ENCODE measurements at regions not wholly inside any gene's neighbourhood (a gene's known extent, or its start where the extent isn't known, plus 50 kb on each side); places are given as distances from the start of the nearest gene placed in this dataset.

GRCh38 chr2:5368263-5368662, 323.9 kb upstream of the SOX11 start:
- no peaks in the 10 kb centered on the region for H3K27me3 Mint-ChIP-seq
- no peaks in the 10 kb centered on the region for H3K9me3 Mint-ChIP-seq
- DNase-seq, result no peak
- no peaks in the 10 kb centered on the region for H3K4me1 Mint-ChIP-seq
- CTCF ChIA-PET, result no interaction called here
- no peak overlapping the region for H3K4me3 Mint-ChIP-seq
- no peak overlapping the region for H3K27ac Mint-ChIP-seq
- no peaks in the 10 kb centered on the region for H3K36me3 Mint-ChIP-seq (ENCODE audit: low read depth)
- POLR2A ChIA-PET, result no interaction called here

GRCh38 chr2:5369510-5369909, 322.7 kb upstream of the SOX11 start:
- H3K4me1 Mint-ChIP-seq, result no peaks in the 10 kb centered on the region
- no peak overlapping the region for H3K4me3 Mint-ChIP-seq
- no peaks in the 10 kb centered on the region for H3K36me3 Mint-ChIP-seq (ENCODE audit: low read depth)
- ChIA-PET POLR2A (no interaction called here), CTCF (no interaction called here)
- no peaks in the 10 kb centered on the region for H3K9me3 Mint-ChIP-seq
- no peak overlapping the region for H3K27ac Mint-ChIP-seq
- DNase-seq, result no peak
- no peaks in the 10 kb centered on the region for H3K27me3 Mint-ChIP-seq

- CTCF ChIA-PET, result no interaction called here
- no peaks in the 10 kb centered on the region for H3K36me3 Mint-ChIP-seq (ENCODE audit: low read depth)
- no peaks in the 10 kb centered on the region for H3K4me1 Mint-ChIP-seq
- H3K9me3 Mint-ChIP-seq, result no peaks in the 10 kb centered on the region
- no peak overlapping the region for H3K27ac Mint-ChIP-seq
- H3K4me3 Mint-ChIP-seq, result no peak overlapping the region
- POLR2A ChIA-PET, result no interaction called here
- H3K27me3 Mint-ChIP-seq, result no peaks in the 10 kb centered on the region
- DNase-seq, result no peak
Measured at GRCh38 chr2:5370158-5370557, 322.0 kb upstream of the SOX11 start.

GRCh38 chr2:5372141-5372540, 320.0 kb upstream of the SOX11 start:
- no peaks in the 10 kb centered on the region for H3K27me3 Mint-ChIP-seq
- no peaks in the 10 kb centered on the region for H3K4me1 Mint-ChIP-seq
- H3K4me3 Mint-ChIP-seq, result no peak overlapping the region
- no peaks in the 10 kb centered on the region for H3K9me3 Mint-ChIP-seq
- no peak for DNase-seq
- POLR2A ChIA-PET, result no interaction called here
- no peak overlapping the region for H3K27ac Mint-ChIP-seq
- CTCF ChIA-PET, result no interaction called here
- H3K36me3 Mint-ChIP-seq (ENCODE audit: low read depth), result no peaks in the 10 kb centered on the region

GRCh38 chr2:5373200-5373599, 319.0 kb upstream of the SOX11 start:
- no peaks in the 10 kb centered on the region for H3K36me3 Mint-ChIP-seq (ENCODE audit: low read depth)
- H3K9me3 Mint-ChIP-seq, result no peaks in the 10 kb centered on the region
- POLR2A ChIA-PET, result no interaction called here
- H3K4me1 Mint-ChIP-seq, result no peaks in the 10 kb centered on the region
- H3K27me3 Mint-ChIP-seq, result no peaks in the 10 kb centered on the region
- H3K27ac Mint-ChIP-seq, result no peak overlapping the region
- no peak overlapping the region for H3K4me3 Mint-ChIP-seq
- CTCF ChIA-PET, result no interaction called here
- DNase-seq, result no peak

GRCh38 chr2:5374762-5375161, 317.4 kb upstream of the SOX11 start:
- POLR2A ChIA-PET, result no interaction called here
- no peak overlapping the region for H3K4me3 Mint-ChIP-seq
- H3K36me3 Mint-ChIP-seq (ENCODE audit: low read depth), result no peaks in the 10 kb centered on the region
- no peaks in the 10 kb centered on the region for H3K4me1 Mint-ChIP-seq
- H3K9me3 Mint-ChIP-seq, result peaks cover 2% of the 10 kb centered on the region
- no peak overlapping the region for H3K27ac Mint-ChIP-seq
- no peaks in the 10 kb centered on the region for H3K27me3 Mint-ChIP-seq
- no peak for DNase-seq
- CTCF ChIA-PET, result no interaction called here

- ChIA-PET POLR2A (no interaction called here), CTCF (no interaction called here)
- Mint-ChIP-seq H3K9me3 (peaks cover 2% of the 10 kb centered on the region), H3K4me3 (no peak overlapping the region), H3K36me3 (ENCODE audit: low read depth) (no peaks in the 10 kb centered on the region), H3K27me3 (no peaks in the 10 kb centered on the region), H3K4me1 (no peaks in the 10 kb centered on the region), H3K27ac (no peak overlapping the region)
- DNase-seq, result no peak
Measured at GRCh38 chr2:5377323-5377722, 314.9 kb upstream of the SOX11 start.

- ChIA-PET CTCF (interaction anchor here (0.6 to 1.6 kb wide), 2 partner anchors 10 to 113 kb away, joined by 3 to 5 read pairs; no protein-coding TSS in a partner anchor), POLR2A (no interaction called here)
- peaks cover 5% of the 10 kb centered on the region for H3K9me3 Mint-ChIP-seq
- no peaks in the 10 kb centered on the region for H3K27me3 Mint-ChIP-seq
- no peak for DNase-seq
- H3K36me3 Mint-ChIP-seq (ENCODE audit: low read depth), result no peaks in the 10 kb centered on the region
- H3K27ac Mint-ChIP-seq, result no peak overlapping the region
- no peaks in the 10 kb centered on the region for H3K4me1 Mint-ChIP-seq
- H3K4me3 Mint-ChIP-seq, result no peak overlapping the region
Measured at GRCh38 chr2:5379811-5380210, 312.4 kb upstream of the SOX11 start.

GRCh38 chr2:5385596-5385995, 306.6 kb upstream of the SOX11 start:
- Mint-ChIP-seq H3K4me1 (no peaks in the 10 kb centered on the region), H3K4me3 (no peak overlapping the region), H3K9me3 (peaks cover 3% of the 10 kb centered on the region), H3K36me3 (ENCODE audit: low read depth) (no peaks in the 10 kb centered on the region), H3K27me3 (no peaks in the 10 kb centered on the region), H3K27ac (no peak overlapping the region)
- no peak for DNase-seq
- ChIA-PET POLR2A (no interaction called here), CTCF (no interaction called here)

GRCh38 chr2:5387406-5387805, 304.8 kb upstream of the SOX11 start:
- ChIA-PET POLR2A (no interaction called here), CTCF (no interaction called here)
- Mint-ChIP-seq H3K36me3 (ENCODE audit: low read depth) (no peaks in the 10 kb centered on the region), H3K27ac (no peak overlapping the region), H3K4me1 (no peaks in the 10 kb centered on the region), H3K4me3 (no peak overlapping the region), H3K9me3 (peaks cover 8% of the 10 kb centered on the region), H3K27me3 (no peaks in the 10 kb centered on the region)
- DNase-seq, result no peak

GRCh38 chr2:5389740-5390139, 302.4 kb upstream of the SOX11 start:
- H3K4me1 Mint-ChIP-seq, result no peaks in the 10 kb centered on the region
- POLR2A ChIA-PET, result no interaction called here
- no peak overlapping the region for H3K27ac Mint-ChIP-seq
- H3K27me3 Mint-ChIP-seq, result no peaks in the 10 kb centered on the region
- CTCF ChIA-PET, result interaction anchor here (1.4 kb wide), 1 partner anchor 9 kb away, joined by 3 read pairs; no protein-coding TSS in a partner anchor
- H3K36me3 Mint-ChIP-seq (ENCODE audit: low read depth), result no peaks in the 10 kb centered on the region
- H3K4me3 Mint-ChIP-seq, result no peak overlapping the region
- DNase-seq, result no peak
- H3K9me3 Mint-ChIP-seq, result peaks cover 5% of the 10 kb centered on the region

GRCh38 chr2:5391362-5391761, 300.8 kb upstream of the SOX11 start:
- Mint-ChIP-seq H3K36me3 (ENCODE audit: low read depth) (no peaks in the 10 kb centered on the region), H3K4me3 (no peak overlapping the region), H3K4me1 (no peaks in the 10 kb centered on the region), H3K9me3 (peaks cover 5% of the 10 kb centered on the region), H3K27me3 (no peaks in the 10 kb centered on the region), H3K27ac (no peak overlapping the region)
- DNase-seq, result no peak
- CTCF ChIA-PET, result no interaction called here
- POLR2A ChIA-PET, result no interaction called here

- Mint-ChIP-seq H3K9me3 (peaks cover 5% of the 10 kb centered on the region), H3K4me3 (no peak overlapping the region), H3K27me3 (no peaks in the 10 kb centered on the region), H3K4me1 (no peaks in the 10 kb centered on the region), H3K36me3 (ENCODE audit: low read depth) (no peaks in the 10 kb centered on the region), H3K27ac (no peak overlapping the region)
- no peak for DNase-seq
- CTCF ChIA-PET, result no interaction called here
- POLR2A ChIA-PET, result no interaction called here
Measured at GRCh38 chr2:5392658-5393057, 299.5 kb upstream of the SOX11 start.

GRCh38 chr2:5393474-5393873, 298.7 kb upstream of the SOX11 start:
- H3K9me3 Mint-ChIP-seq, result peaks cover 5% of the 10 kb centered on the region
- H3K27ac Mint-ChIP-seq, result no peak overlapping the region
- no peak for DNase-seq
- H3K36me3 Mint-ChIP-seq (ENCODE audit: low read depth), result no peaks in the 10 kb centered on the region
- ChIA-PET CTCF (no interaction called here), POLR2A (no interaction called here)
- no peaks in the 10 kb centered on the region for H3K4me1 Mint-ChIP-seq
- no peaks in the 10 kb centered on the region for H3K27me3 Mint-ChIP-seq
- no peak overlapping the region for H3K4me3 Mint-ChIP-seq

- Mint-ChIP-seq H3K4me1 (no peaks in the 10 kb centered on the region), H3K27me3 (no peaks in the 10 kb centered on the region), H3K27ac (no peak overlapping the region), H3K9me3 (peaks cover 5% of the 10 kb centered on the region), H3K4me3 (no peak overlapping the region), H3K36me3 (ENCODE audit: low read depth) (no peaks in the 10 kb centered on the region)
- no peak for DNase-seq
- ChIA-PET POLR2A (no interaction called here), CTCF (no interaction called here)
Measured at GRCh38 chr2:5394223-5394622, 298.0 kb upstream of the SOX11 start.
